ENCODE measurements at regions not wholly inside any gene's neighbourhood (a gene's known extent, or its start where the extent isn't known, plus 50 kb on each side); places are given as distances from the start of the nearest gene placed in this dataset.

DNA sequence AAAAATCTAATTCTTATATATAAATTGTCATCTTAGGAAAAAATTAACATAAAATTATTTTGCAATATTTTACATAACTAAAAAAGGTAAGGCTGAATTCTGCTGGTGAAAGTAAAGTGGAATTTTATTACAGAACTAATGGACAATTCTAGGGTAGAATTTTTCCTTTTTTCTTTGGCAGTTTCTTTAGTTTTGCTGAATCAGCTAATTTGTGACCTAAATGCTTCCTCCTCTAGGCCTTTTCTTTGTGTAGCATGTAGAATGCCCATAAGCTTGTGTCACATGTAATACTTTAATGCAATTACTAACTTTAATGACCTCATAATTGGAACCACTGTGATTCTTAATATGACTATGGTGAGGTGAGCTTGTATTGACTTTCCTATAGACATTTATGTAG lies 1378.4 kb upstream of the ADGRL4 start:
- TF ChIP-seq MAFF (IDR thresholded peaks at IDR 0.05; ENCODE audit: low read depth, low read length) = peak; percentile 98
- peak; percentile 96 to 99 for TF ChIP-seq MAFK (conservative IDR thresholded peaks at IDR 0.05 in 1 of 2, IDR thresholded peaks at IDR 0.05 in 1 of 2; ENCODE audit: low read length in 2 of 2)
- no peak for TF ChIP-seq ZNF484 (CRISPR knock-in tag; IDR thresholded peaks at IDR 0.05; ENCODE audit: borderline replicate concordance, low read depth)
- no peak for TF ChIP-seq ZBTB38 (CRISPR knock-in tag; IDR thresholded peaks at IDR 0.05)
- no peak for TF ChIP-seq JDP2 (CRISPR knock-in tag; IDR thresholded peaks at IDR 0.05; ENCODE audit: borderline replicate concordance)
- TF ChIP-seq ZNF552 (CRISPR knock-in tag; IDR thresholded peaks at IDR 0.05; ENCODE audit: borderline replicate concordance) = no peak
- H3K27ac ChIP-seq (ENCODE audit: extremely low read length, insufficient read depth, low read length) = no peak overlapping the region
- no peak for DNase-seq (ENCODE audit: low spot score)
- intact Hi-C loops (cut with micrococcal nuclease; ENCODE audit: unreplicated experiment) (no loop called here), in situ Hi-C loops (cut with HindIII; ENCODE audit: extremely low pct_ligation_motif_present, low pct_unique_long_range_greater_than_20kb) (no loop called here)
- H4K20me1 ChIP-seq (ENCODE audit: insufficient read depth, low read length) = no peaks in the 10 kb centered on the region
- no peaks in the 10 kb centered on the region for H3K36me3 ChIP-seq (replicated peaks in 1 of 2; ENCODE audit: control insufficient read depth in 1 of 2, insufficient read depth in 2 of 2, low read length in 2 of 2)
- no peaks in the 10 kb centered on the region for H3K4me1 ChIP-seq (ENCODE audit: insufficient read depth, low read length)
- no peaks in the 10 kb centered on the region for H3K79me2 ChIP-seq (ENCODE audit: insufficient read depth, low read length)
- CTCF ChIA-PET (ENCODE audit: low intra/inter-chr PET ratio, low total read pairs) = no interaction called here
- no peak overlapping the region for H3K4me2 ChIP-seq (ENCODE audit: low read depth, low read length)
- H3K27me3 ChIP-seq (ENCODE audit: control insufficient read depth in 1 of 2, insufficient read depth in 2 of 2, low read length in 2 of 2) = no peaks in the 10 kb centered on the region
- no peak overlapping the region for H3K4me3 ChIP-seq (replicated peaks in 1 of 3; ENCODE audit: insufficient read depth in 1 of 3, low read depth in 2 of 3, low read length in 3 of 3)
- no TSS peak for BruUV-seq (replicated peaks)
- H3K9ac ChIP-seq (ENCODE audit: insufficient read depth, low read depth, low read length) = no peak overlapping the region
- H2AFZ ChIP-seq (ENCODE audit: low read length) = no peak overlapping the region
- no peak for ATAC-seq
- POLR2A ChIA-PET = no interaction called here
- peaks cover 87% of the 10 kb centered on the region for H3K9me3 ChIP-seq (ENCODE audit: low read length)
- no peak for FAIRE-seq

DNA sequence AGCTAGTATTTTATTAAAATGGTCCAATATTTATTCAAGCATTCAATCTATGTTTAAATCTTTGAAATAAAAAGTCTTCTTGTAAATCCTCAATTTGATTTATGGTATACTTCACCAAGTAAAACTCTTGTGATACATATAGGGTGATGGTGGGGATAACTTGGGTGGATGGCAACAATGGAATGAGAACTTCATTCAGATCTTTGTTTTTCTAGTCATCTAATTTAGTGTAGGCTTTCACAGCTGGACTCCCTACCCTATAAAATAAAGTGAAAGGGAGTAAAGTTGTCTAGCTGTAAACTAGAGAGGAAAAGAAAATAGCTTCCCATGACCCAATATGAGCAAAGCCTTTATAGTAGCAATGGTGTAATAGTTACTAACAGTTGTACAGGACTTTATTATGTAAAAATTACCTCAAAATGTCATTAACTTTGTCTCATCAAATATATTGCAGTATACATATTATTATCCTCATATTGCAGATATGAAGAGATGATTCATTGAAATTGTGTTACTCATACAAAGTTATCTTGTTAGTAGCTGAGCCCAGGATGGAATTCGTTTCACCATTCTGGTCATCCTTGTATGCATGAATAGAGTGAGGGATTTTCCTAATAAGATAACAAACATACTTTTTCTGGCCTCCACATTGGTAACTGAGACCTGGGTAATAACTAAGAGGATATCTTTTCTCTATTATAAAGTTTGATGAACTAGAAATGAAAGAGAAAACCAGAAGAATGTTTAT lies 1377.7 kb upstream of the ADGRL4 start:
- POLR2A ChIA-PET = no interaction called here
- no peak overlapping the region for H3K9ac ChIP-seq (ENCODE audit: insufficient read depth, low read depth, low read length)
- no peak overlapping the region for H3K4me2 ChIP-seq (ENCODE audit: low read depth, low read length)
- no peak overlapping the region for H3K4me3 ChIP-seq (replicated peaks in 1 of 3; ENCODE audit: insufficient read depth in 1 of 3, low read depth in 2 of 3, low read length in 3 of 3)
- WGBS (ENCODE audit: low lambda C conversion rate) = 0% methylated on average over 1 of the region's 1 CpG
- H2AFZ ChIP-seq (ENCODE audit: low read length) = no peak overlapping the region
- H3K36me3 ChIP-seq (replicated peaks in 1 of 2; ENCODE audit: control insufficient read depth in 1 of 2, insufficient read depth in 2 of 2, low read length in 2 of 2) = no peaks in the 10 kb centered on the region
- no peak overlapping the region for H3K27ac ChIP-seq (ENCODE audit: extremely low read length, insufficient read depth, low read length)
- H4K20me1 ChIP-seq (ENCODE audit: insufficient read depth, low read length) = no peaks in the 10 kb centered on the region
- no peak for FAIRE-seq
- no peaks in the 10 kb centered on the region for H3K79me2 ChIP-seq (ENCODE audit: insufficient read depth, low read length)
- intact Hi-C loops (cut with micrococcal nuclease; ENCODE audit: unreplicated experiment) = no loop called here
- CTCF ChIA-PET (ENCODE audit: low intra/inter-chr PET ratio, low total read pairs) = no interaction called here
- no TSS peak for BruUV-seq (replicated peaks)
- no peak for DNase-seq (ENCODE audit: low spot score)
- no peak for ATAC-seq
- in situ Hi-C loops (cut with HindIII; ENCODE audit: extremely low pct_ligation_motif_present, low pct_unique_long_range_greater_than_20kb) = no loop called here
- H3K4me1 ChIP-seq (ENCODE audit: insufficient read depth, low read length) = no peaks in the 10 kb centered on the region
- H3K27me3 ChIP-seq (ENCODE audit: control insufficient read depth in 1 of 2, insufficient read depth in 2 of 2, low read length in 2 of 2) = no peaks in the 10 kb centered on the region
- peaks cover 85% of the 10 kb centered on the region for H3K9me3 ChIP-seq (ENCODE audit: low read length)
- no peak for TF ChIP-seq FOXO1 (CRISPR knock-in tag; IDR thresholded peaks at IDR 0.05)
- TF ChIP-seq, protein P1, sequence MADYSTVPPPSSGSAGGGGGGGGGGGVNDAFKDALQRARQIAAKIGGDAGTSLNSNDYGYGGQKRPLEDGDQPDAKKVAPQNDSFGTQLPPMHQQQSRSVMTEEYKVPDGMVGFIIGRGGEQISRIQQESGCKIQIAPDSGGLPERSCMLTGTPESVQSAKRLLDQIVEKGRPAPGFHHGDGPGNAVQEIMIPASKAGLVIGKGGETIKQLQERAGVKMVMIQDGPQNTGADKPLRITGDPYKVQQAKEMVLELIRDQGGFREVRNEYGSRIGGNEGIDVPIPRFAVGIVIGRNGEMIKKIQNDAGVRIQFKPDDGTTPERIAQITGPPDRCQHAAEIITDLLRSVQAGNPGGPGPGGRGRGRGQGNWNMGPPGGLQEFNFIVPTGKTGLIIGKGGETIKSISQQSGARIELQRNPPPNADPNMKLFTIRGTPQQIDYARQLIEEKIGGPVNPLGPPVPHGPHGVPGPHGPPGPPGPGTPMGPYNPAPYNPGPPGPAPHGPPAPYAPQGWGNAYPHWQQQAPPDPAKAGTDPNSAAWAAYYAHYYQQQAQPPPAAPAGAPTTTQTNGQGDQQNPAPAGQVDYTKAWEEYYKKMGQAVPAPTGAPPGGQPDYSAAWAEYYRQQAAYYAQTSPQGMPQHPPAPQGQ (CRISPR knock-in tag; IDR thresholded peaks at IDR 0.05; ENCODE audit: borderline replicate concordance) = no peak
- TF ChIP-seq ADNP (CRISPR knock-in tag; IDR thresholded peaks at IDR 0.05) = no peak
- TF ChIP-seq ISX (CRISPR knock-in tag; conservative IDR thresholded peaks at IDR 0.05) = no peak
- TF ChIP-seq ZNF589 (CRISPR knock-in tag; conservative IDR thresholded peaks at IDR 0.05) = no peak
- no peak for TF ChIP-seq SMAD9 (CRISPR knock-in tag; IDR thresholded peaks at IDR 0.05)
- TF ChIP-seq ERF (CRISPR knock-in tag; IDR thresholded peaks at IDR 0.05) = no peak
- TF ChIP-seq, protein P2, sequence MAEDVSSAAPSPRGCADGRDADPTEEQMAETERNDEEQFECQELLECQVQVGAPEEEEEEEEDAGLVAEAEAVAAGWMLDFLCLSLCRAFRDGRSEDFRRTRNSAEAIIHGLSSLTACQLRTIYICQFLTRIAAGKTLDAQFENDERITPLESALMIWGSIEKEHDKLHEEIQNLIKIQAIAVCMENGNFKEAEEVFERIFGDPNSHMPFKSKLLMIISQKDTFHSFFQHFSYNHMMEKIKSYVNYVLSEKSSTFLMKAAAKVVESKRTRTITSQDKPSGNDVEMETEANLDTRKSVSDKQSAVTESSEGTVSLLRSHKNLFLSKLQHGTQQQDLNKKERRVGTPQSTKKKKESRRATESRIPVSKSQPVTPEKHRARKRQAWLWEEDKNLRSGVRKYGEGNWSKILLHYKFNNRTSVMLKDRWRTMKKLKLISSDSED (CRISPR knock-in tag; IDR thresholded peaks at IDR 0.05) = no peak
- TF ChIP-seq ZSCAN25 (CRISPR knock-in tag; IDR thresholded peaks at IDR 0.05) = no peak
- TF ChIP-seq ATF7-NPFF (CRISPR knock-in tag; IDR thresholded peaks at IDR 0.05; ENCODE audit: low read depth) = no peak
- no peak for TF ChIP-seq PRMT3 (CRISPR knock-in tag; IDR thresholded peaks at IDR 0.05; ENCODE audit: borderline replicate concordance, low read depth)
- TF ChIP-seq ZNF570 (CRISPR knock-in tag; IDR thresholded peaks at IDR 0.05; ENCODE audit: borderline replicate concordance) = no peak

All from HepG2 (cell line).